Astrocyte (in vitro differentiated cells and primary cell): ENCODE measurements at regions not wholly inside any gene's neighbourhood (a gene's known extent, or its start where the extent isn't known, plus 50 kb on each side); places are given as distances from the start of the nearest gene placed in this dataset.
"Not testable (repeated sequence)": the region's sequence is repeated elsewhere in the genome, so short reads cannot be mapped to it uniquely, and the experiment has no call there.

Experiments used
- DNase-seq: peaks from one replicate; pipeline ENCODE4 v3.0.0-alpha.2; 2010; ENCODE audit warnings: low read depth
- FAIRE-seq: peaks from 2 replicates; lab custom pipeline; 2011; peaks lifted over from hg19 to GRCh38; lab: Jason Lieb, UNC
- H2AFZ ChIP-seq: 2 replicates; pipeline ENCODE4 v1.6.0; 2012; ENCODE audit warnings: low read depth, low read length, inconsistent platforms
- H3K27ac ChIP-seq: 2 replicates; pipeline ENCODE4 v1.5.1; 2011; ENCODE audit warnings: low read depth, low read length, inconsistent platforms
- H3K27me3 ChIP-seq: 2 replicates; pipeline ENCODE4 v1.6.0; 2011; ENCODE audit warnings: low read length, inconsistent platforms; ENCODE audit not compliant: insufficient read depth
- H3K36me3 ChIP-seq: 2 replicates; pipeline ENCODE4 v1.5.1; 2011; ENCODE audit warnings: low read length, inconsistent platforms; ENCODE audit not compliant: insufficient read depth
- H3K4me1 ChIP-seq: 2 replicates; pipeline ENCODE4 v1.5.1; 2011; ENCODE audit warnings: low read length, inconsistent platforms; ENCODE audit not compliant: insufficient read depth
- H3K4me2 ChIP-seq: 2 replicates; pipeline ENCODE4 v1.6.0; 2012; ENCODE audit warnings: low read length, inconsistent platforms
- H3K4me3 ChIP-seq: 2 replicates; pipeline ENCODE4 v1.5.1; 2011; ENCODE audit warnings: low read depth, mild to moderate bottlenecking, low read length, inconsistent platforms; ENCODE audit not compliant: insufficient read depth
- H3K79me2 ChIP-seq: 2 replicates; pipeline ENCODE4 v1.6.0; 2012; ENCODE audit warnings: mild to moderate bottlenecking, low read length, inconsistent platforms; ENCODE audit not compliant: insufficient read depth
- H3K9ac ChIP-seq: 2 replicates; pipeline ENCODE4 v1.6.0; 2012; ENCODE audit warnings: mild to moderate bottlenecking, low read length, inconsistent platforms
- H3K9me3 ChIP-seq: 2 replicates; pipeline ENCODE4 v1.5.1; 2012; ENCODE audit warnings: low read depth, mild to moderate bottlenecking, low read length, inconsistent platforms; ENCODE audit not compliant: insufficient read depth
- H4K20me1 ChIP-seq: 2 replicates; pipeline ENCODE4 v1.6.0; 2012; ENCODE audit warnings: low read length, inconsistent platforms; ENCODE audit not compliant: insufficient read depth
- H3K27ac Mint-ChIP-seq: one replicate; pipeline ENCODE4 v1.8.0; 2021; ENCODE audit warnings: mild to moderate bottlenecking, mixed read lengths; ENCODE audit not compliant: unreplicated experiment
- H3K27me3 Mint-ChIP-seq: one replicate; pipeline ENCODE4 v1.8.0; 2021; ENCODE audit warnings: low read depth, mixed read lengths; ENCODE audit not compliant: unreplicated experiment
- H3K36me3 Mint-ChIP-seq: one replicate; pipeline ENCODE4 v1.8.0; 2021; ENCODE audit warnings: low read depth, mixed read lengths; ENCODE audit not compliant: unreplicated experiment
- H3K4me1 Mint-ChIP-seq: one replicate; pipeline ENCODE4 v1.8.0; 2021; ENCODE audit warnings: low read depth, mixed read lengths; ENCODE audit not compliant: unreplicated experiment
- H3K4me3 Mint-ChIP-seq: one replicate; pipeline ENCODE4 v1.8.0; 2021; ENCODE audit warnings: mild to moderate bottlenecking, moderate library complexity, mixed read lengths; ENCODE audit not compliant: unreplicated experiment
- H3K9me3 Mint-ChIP-seq: one replicate; pipeline ENCODE4 v1.8.0; 2021; ENCODE audit warnings: mild to moderate bottlenecking, mixed read lengths; ENCODE audit not compliant: unreplicated experiment

- H3K4me1 Mint-ChIP-seq, H3K27ac ChIP-seq, H3K36me3 Mint-ChIP-seq, H4K20me1 ChIP-seq, H3K4me3 ChIP-seq, H2AFZ ChIP-seq, H3K4me3 Mint-ChIP-seq, H3K9me3 Mint-ChIP-seq, H3K27ac Mint-ChIP-seq, H3K4me1 ChIP-seq, H3K27me3 Mint-ChIP-seq, H3K27me3 ChIP-seq, FAIRE-seq, H3K79me2 ChIP-seq, H3K9me3 ChIP-seq, DNase-seq, H3K36me3 ChIP-seq, H3K4me2 ChIP-seq, H3K9ac ChIP-seq: not testable (repeated sequence)
Observed at GRCh38 chr2:111546578-111546977, 337.4 kb downstream of the ANAPC1 start.

- H3K79me2 ChIP-seq, H3K27me3 ChIP-seq, H3K36me3 Mint-ChIP-seq, H3K27ac Mint-ChIP-seq, H3K4me1 ChIP-seq, H3K9me3 ChIP-seq, H2AFZ ChIP-seq, H4K20me1 ChIP-seq, H3K27me3 Mint-ChIP-seq, H3K4me3 ChIP-seq, DNase-seq, H3K9me3 Mint-ChIP-seq, H3K27ac ChIP-seq, H3K36me3 ChIP-seq, FAIRE-seq, H3K4me3 Mint-ChIP-seq, H3K4me2 ChIP-seq, H3K9ac ChIP-seq, H3K4me1 Mint-ChIP-seq: not testable (repeated sequence)
Observed at GRCh38 chr2:111549174-111549573, 334.8 kb downstream of the ANAPC1 start.

GRCh38 chr2:111551428-111551827 is 332.6 kb downstream of the ANAPC1 start:
- H2AFZ ChIP-seq, H3K9me3 Mint-ChIP-seq, H3K4me3 ChIP-seq, H3K79me2 ChIP-seq, H3K4me1 ChIP-seq, H3K27ac ChIP-seq, H3K27ac Mint-ChIP-seq, H3K4me1 Mint-ChIP-seq, DNase-seq, H3K36me3 ChIP-seq, H3K9me3 ChIP-seq, H3K36me3 Mint-ChIP-seq, FAIRE-seq, H3K4me2 ChIP-seq, H3K9ac ChIP-seq, H4K20me1 ChIP-seq, H3K4me3 Mint-ChIP-seq, H3K27me3 ChIP-seq, H3K27me3 Mint-ChIP-seq: not testable (repeated sequence)

- H3K9me3 ChIP-seq, H3K79me2 ChIP-seq, H3K4me1 Mint-ChIP-seq, H3K4me1 ChIP-seq, H3K27me3 Mint-ChIP-seq, H4K20me1 ChIP-seq, H3K36me3 ChIP-seq, H2AFZ ChIP-seq, H3K4me3 Mint-ChIP-seq, H3K27ac ChIP-seq, FAIRE-seq, H3K4me2 ChIP-seq, H3K4me3 ChIP-seq, H3K36me3 Mint-ChIP-seq, H3K27ac Mint-ChIP-seq, DNase-seq, H3K27me3 ChIP-seq, H3K9me3 Mint-ChIP-seq, H3K9ac ChIP-seq: not testable (repeated sequence)
Observed at GRCh38 chr2:111552625-111553024, 331.4 kb downstream of the ANAPC1 start.

- H2AFZ ChIP-seq, FAIRE-seq, H3K79me2 ChIP-seq, H3K4me1 ChIP-seq, H3K9me3 ChIP-seq, H3K4me3 Mint-ChIP-seq, H3K4me2 ChIP-seq, H3K27ac Mint-ChIP-seq, H3K36me3 ChIP-seq, H3K27ac ChIP-seq, H3K4me1 Mint-ChIP-seq, H3K9ac ChIP-seq, H4K20me1 ChIP-seq, H3K9me3 Mint-ChIP-seq, H3K27me3 ChIP-seq, H3K4me3 ChIP-seq, H3K36me3 Mint-ChIP-seq, H3K27me3 Mint-ChIP-seq, DNase-seq: not testable (repeated sequence)
Observed at GRCh38 chr2:111559301-111559700, 324.7 kb downstream of the ANAPC1 start.

- not testable (repeated sequence) for FAIRE-seq, H3K36me3 ChIP-seq
Observed at GRCh38 chr2:111559814-111560213, 324.2 kb downstream of the ANAPC1 start.

More at GRCh38 chr2:111559814-111560213, 324.2 kb downstream of the ANAPC1 start:
- not testable (repeated sequence) for H3K4me1 ChIP-seq, H3K4me3 ChIP-seq, H3K9me3 Mint-ChIP-seq, H3K79me2 ChIP-seq, H3K27ac Mint-ChIP-seq, H3K36me3 Mint-ChIP-seq, H3K4me1 Mint-ChIP-seq, H3K27me3 Mint-ChIP-seq, H3K27ac ChIP-seq, H3K4me2 ChIP-seq, H3K4me3 Mint-ChIP-seq, H3K9me3 ChIP-seq, DNase-seq, H3K9ac ChIP-seq, H4K20me1 ChIP-seq, H2AFZ ChIP-seq, H3K27me3 ChIP-seq
